Astrocyte of the spinal cord (primary cell): ENCODE measurements at regions not wholly inside any gene's neighbourhood (a gene's known extent, or its start where the extent isn't known, plus 50 kb on each side); places are given as distances from the start of the nearest gene placed in this dataset.

Experiments
- DNase-seq: peaks from one replicate; pipeline ENCODE4 v3.0.0; 2011; ENCODE audit warnings: low read depth, low spot score
- H3K4me3 ChIP-seq: 2 replicates; pipeline ENCODE4 v1.5.1; 2011; ENCODE audit warnings: low read depth, mild to moderate bottlenecking, low read length, moderate library complexity
- in situ Hi-C: cut with HindIII; loops from 2 replicates; pipeline ENCODE4 v1.10.0; 2017; ENCODE audit warnings: low sequenced_read_pairs
- TF ChIP-seq, protein P1 (sequence below): IDR thresholded peaks from 2 replicates; pipeline ENCODE4 v1.5.1; 2012; ENCODE audit warnings: low read depth, mild to moderate bottlenecking, low read length, inconsistent platforms

DNA sequence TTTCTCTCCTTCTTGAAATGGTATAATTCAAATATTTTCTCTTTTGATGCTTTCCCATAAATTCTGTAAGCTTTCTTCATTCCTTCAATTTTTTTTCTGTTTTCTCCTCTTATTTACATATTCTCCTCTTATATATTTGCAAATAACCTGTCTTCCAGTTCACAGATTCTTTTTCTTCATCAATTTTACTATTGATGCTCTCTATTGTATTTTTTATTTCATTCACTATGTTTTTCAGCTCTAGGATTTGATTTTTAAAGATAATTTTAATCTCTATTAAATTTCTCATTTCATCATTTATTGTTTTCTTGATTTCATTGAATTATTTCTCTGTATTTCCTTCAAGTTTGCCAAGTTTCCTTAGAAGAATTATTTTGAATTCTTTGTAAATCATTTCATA is 54.0 kb upstream of the PRPS1L1 start:
- no peak overlapping the region for H3K4me3 ChIP-seq
- DNase-seq, result no peak
- TF ChIP-seq, protein P1, sequence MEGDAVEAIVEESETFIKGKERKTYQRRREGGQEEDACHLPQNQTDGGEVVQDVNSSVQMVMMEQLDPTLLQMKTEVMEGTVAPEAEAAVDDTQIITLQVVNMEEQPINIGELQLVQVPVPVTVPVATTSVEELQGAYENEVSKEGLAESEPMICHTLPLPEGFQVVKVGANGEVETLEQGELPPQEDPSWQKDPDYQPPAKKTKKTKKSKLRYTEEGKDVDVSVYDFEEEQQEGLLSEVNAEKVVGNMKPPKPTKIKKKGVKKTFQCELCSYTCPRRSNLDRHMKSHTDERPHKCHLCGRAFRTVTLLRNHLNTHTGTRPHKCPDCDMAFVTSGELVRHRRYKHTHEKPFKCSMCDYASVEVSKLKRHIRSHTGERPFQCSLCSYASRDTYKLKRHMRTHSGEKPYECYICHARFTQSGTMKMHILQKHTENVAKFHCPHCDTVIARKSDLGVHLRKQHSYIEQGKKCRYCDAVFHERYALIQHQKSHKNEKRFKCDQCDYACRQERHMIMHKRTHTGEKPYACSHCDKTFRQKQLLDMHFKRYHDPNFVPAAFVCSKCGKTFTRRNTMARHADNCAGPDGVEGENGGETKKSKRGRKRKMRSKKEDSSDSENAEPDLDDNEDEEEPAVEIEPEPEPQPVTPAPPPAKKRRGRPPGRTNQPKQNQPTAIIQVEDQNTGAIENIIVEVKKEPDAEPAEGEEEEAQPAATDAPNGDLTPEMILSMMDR, result no peak
- in situ Hi-C loops, result no loop called here

DNA sequence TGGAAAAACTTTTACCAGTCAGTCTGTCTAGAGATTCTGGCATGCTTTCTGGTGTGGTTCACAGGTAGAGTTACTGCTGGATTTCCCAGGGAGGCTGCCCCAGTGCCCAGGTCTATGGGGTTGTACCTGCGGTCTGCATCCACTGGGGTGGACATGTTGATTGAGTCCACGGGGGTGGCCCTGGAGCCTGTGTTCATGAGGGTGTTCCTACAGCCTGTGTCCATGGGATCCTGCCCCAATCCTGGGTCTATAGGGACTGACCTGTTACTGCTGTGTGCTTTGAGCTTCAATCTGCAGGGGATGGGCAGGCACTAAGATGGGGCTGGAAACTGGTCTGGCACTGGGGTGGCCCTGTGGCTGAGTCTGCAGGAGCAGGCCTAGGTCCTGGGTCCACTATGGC is 54.5 kb upstream of the PRPS1L1 start:
- no peak for DNase-seq
- H3K4me3 ChIP-seq, result no peak overlapping the region
- TF ChIP-seq, protein P1, result no peak
- in situ Hi-C loops, result no loop called here

DNA sequence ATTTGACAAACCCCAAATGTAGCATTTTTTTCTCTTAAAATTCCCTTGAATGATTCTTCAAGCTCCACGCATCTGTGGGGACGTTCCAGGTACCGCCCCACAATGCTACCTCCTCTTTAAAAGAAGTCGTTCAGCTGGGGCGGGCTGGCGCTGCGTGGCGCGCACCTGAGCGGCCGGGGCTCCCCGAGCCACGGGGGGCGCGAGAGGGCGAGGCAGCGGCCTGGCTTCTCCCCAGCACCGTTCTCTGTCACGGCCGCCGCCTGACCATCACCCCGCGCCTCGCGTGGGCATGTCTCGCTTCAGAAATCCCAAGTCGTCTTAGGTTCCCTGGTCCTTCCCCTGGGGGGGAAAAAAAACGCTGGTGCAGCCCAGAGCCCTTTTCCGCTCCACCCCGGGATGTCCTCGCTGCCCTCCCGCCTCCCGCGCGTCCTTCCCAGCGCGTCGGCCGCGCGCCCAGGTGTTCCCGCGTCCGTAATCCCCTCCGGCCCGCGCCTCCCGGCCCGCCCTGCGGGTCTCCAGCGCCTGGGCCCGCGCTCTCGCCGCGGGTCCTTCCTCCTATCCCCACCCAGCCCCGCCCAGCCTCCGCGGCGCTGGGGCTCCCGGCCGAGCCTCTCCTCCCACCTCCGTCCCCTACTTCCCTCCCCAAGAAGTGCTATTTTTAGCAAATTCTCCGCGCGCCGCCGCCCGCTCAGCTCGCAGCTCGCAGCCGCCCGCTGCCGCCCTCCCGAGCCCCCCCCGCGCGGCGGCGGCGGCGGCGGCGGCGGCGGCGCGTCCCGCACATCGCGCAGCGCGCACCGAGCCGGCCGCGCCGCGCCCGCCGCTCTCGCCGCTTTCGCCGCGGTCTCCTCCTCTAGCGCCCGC is 58.7 kb upstream of the PRPS1L1 start:
- TF ChIP-seq, protein P1, result no peak
- H3K4me3 ChIP-seq, result peak overlapping the region; percentile 56
- DNase-seq, result no peak
- in situ Hi-C loops, result no loop called here

DNA sequence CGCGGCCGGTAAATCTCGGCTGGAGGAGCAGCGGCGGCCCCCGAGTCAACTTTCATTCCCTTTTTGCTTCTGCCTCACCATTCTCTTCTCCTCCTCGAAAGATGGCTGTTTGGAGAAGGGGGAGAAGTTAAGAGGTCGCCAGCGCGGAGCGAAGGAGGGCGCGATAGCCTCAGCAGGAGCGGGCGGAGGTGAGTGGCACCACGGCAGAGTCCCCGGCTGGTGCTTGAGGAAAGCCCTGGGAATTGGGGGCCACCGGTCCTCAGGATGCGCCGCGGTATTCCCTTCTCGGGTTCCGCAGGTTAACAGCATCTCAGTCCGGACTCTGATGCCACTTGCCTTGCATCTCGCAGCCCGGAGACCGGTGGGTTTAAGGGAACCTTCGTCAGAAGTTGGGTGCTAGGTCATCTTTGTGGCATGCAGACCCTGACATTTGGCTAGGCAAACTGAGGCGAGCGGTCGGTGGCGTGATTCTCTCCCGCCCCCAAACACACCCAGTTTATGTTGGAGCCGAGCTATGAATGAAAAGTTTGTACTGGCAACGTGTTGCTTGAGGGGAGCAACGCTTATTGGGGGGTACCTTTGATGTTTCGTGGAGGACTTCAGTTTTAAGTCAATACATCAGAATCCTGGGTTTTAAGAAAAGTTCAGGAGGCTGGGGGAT is 59.5 kb upstream of the PRPS1L1 start:
- TF ChIP-seq, protein P1, result no peak
- in situ Hi-C loops, result no loop called here
- H3K4me3 ChIP-seq, result peak overlapping the region; percentile 56
- DNase-seq, result no peak

DNA sequence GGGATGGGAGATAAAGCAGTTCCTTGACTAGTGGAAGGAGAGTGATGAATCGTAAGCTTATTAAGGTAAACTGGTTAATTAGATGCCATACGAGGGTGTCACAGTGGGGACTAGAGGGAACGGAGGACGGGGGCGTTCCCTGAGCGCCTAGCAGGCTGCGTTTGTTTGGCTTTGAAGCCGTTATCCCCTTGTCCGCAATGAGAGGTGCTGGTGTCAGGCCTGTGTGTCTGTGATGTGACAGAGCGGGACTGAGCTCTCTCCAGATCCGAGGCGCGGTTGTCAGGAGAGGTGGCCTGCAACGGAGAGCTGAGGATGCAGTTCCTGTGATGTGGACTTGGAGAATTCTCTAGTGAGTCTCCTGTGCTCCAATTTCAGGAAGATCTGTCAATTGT is 60.0 kb upstream of the PRPS1L1 start:
- peak overlapping the region; percentile 56 for H3K4me3 ChIP-seq
- TF ChIP-seq, protein P1, result no peak
- in situ Hi-C loops, result no loop called here
- no peak for DNase-seq

DNA sequence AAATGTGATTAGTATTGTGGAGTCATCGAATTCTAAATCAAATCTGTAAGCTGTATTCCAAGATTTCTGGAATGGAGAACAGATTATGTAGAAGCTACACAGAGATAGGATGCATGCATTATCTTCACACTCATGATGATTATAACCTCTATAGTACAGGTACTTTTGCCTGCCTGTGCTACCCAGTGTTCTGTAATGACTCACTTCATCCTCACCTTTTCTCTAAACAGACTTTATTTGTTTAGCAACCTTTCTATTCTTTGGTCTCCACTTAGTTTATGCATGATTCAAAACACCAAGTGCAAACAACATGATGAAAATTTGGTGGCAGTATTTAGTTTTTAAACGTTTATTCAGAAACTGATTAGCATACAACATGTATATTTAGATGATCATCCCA is 68.4 kb upstream of the PRPS1L1 start:
- no peak for DNase-seq
- H3K4me3 ChIP-seq, result no peak overlapping the region
- in situ Hi-C loops, result no loop called here
- TF ChIP-seq, protein P1, result no peak
